ENCODE measurements at regions not wholly inside any gene's neighbourhood (a gene's known extent, or its start where the extent isn't known, plus 50 kb on each side); places are given as distances from the start of the nearest gene placed in this dataset.

DNA sequence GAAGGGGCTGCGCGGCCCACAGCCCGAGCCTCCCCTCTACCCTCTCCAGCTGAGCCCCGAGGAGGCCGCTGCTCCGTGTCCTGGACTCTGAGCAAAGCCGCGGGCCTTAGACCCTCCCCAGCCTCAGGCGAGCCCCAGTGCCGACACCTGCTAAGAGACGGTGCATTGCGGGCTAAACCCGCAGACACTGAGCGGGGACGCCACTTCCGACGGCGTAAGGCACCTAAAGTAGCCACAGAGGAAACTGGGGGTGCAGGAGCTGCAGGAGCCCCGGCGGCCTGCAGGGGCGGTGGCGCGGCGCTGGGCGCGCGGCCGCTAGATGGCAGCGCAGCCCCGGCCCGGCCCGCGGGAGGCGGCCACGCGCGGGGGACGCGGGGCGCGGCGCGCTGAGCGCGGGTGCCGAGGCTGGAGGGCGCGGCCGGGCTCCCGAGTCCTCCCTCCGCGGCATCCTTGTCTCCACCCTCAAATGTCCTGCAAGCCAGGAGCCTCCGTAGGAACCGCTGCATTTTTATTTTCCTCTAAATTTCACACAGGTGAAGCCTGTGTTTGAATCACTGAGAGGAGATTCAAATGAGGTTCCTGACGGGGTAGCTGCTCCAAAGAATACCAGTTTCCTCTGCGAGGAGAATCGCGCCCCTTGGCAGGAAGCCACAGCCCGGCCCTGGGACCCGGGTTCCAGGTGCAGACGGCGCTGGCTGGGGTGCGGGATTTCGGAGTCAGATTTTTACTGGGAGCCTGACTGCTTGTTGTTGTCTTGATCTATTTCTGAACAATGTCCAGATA, 650.5 kb downstream of the GALR1 start:
- no peak for DNase-seq (ENCODE audit: low read depth)
- TF ChIP-seq, protein P1, sequence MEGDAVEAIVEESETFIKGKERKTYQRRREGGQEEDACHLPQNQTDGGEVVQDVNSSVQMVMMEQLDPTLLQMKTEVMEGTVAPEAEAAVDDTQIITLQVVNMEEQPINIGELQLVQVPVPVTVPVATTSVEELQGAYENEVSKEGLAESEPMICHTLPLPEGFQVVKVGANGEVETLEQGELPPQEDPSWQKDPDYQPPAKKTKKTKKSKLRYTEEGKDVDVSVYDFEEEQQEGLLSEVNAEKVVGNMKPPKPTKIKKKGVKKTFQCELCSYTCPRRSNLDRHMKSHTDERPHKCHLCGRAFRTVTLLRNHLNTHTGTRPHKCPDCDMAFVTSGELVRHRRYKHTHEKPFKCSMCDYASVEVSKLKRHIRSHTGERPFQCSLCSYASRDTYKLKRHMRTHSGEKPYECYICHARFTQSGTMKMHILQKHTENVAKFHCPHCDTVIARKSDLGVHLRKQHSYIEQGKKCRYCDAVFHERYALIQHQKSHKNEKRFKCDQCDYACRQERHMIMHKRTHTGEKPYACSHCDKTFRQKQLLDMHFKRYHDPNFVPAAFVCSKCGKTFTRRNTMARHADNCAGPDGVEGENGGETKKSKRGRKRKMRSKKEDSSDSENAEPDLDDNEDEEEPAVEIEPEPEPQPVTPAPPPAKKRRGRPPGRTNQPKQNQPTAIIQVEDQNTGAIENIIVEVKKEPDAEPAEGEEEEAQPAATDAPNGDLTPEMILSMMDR (IDR thresholded peaks at IDR 0.05; ENCODE audit: insufficient read depth, low read length): peak; percentile 44

DNA sequence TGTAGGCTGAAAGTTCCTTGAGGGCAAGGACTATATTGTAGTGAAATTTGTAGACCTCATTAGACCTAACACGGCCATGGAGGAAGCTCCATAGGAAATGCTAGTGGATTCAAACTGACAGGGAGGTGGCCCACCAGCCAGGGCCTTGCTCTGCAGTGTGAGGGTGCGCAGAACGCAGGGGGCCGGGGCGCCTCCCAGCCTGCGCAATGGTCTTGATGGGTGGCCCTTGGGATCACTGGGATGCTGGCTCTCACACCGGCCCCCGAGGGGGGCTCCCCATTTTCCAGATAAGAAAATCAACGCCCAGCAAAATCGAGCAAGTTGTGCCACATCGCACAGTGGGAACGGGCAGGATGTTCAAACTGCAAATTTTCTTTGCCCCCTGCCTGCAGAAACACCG, 655.4 kb downstream of the GALR1 start:
- no peak for DNase-seq (ENCODE audit: low read depth)
- no peak overlapping the region for H3K4me3 ChIP-seq (ENCODE audit: low read depth, low read length)
- TF ChIP-seq, protein P1 (IDR thresholded peaks at IDR 0.05; ENCODE audit: insufficient read depth, low read length): no peak

More for the DNA sequence above, 650.5 kb downstream of the GALR1 start:
- H3K4me3 ChIP-seq (ENCODE audit: low read depth, low read length): no peak overlapping the region

DNA sequence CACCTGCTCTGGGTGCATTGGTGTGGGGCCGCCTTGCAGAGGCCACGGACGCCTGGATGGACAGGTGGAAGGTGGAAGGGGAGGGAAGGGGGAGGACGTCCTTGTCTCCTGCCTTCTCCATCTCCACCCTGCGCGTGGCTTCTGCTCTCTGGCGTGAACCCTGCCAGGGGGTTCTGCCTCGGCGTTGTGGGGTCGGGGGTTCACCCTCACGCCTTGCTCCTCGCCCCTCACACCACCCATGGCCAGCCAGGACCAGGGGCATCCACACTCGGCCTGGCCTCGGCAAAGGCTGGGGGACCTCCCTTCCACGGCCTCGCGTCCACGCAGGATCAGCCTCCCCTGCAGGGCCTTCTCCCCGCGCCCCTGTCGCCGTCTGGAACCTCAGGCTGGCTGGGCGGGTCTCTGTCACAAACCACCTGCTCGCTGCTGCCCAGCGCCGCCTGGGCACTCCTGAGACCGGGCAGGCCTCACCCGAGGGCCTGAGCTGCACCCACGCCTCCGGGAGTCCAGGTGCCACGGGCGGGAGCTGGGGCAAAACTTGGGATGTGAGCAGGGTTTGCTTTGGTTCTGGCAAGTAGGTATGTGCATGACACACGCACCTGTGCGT, 655.9 kb downstream of the GALR1 start:
- TF ChIP-seq, protein P1 (IDR thresholded peaks at IDR 0.05; ENCODE audit: insufficient read depth, low read length): no peak
- no peak overlapping the region for H3K4me3 ChIP-seq (ENCODE audit: low read depth, low read length)
- DNase-seq (ENCODE audit: low read depth): no peak

DNA sequence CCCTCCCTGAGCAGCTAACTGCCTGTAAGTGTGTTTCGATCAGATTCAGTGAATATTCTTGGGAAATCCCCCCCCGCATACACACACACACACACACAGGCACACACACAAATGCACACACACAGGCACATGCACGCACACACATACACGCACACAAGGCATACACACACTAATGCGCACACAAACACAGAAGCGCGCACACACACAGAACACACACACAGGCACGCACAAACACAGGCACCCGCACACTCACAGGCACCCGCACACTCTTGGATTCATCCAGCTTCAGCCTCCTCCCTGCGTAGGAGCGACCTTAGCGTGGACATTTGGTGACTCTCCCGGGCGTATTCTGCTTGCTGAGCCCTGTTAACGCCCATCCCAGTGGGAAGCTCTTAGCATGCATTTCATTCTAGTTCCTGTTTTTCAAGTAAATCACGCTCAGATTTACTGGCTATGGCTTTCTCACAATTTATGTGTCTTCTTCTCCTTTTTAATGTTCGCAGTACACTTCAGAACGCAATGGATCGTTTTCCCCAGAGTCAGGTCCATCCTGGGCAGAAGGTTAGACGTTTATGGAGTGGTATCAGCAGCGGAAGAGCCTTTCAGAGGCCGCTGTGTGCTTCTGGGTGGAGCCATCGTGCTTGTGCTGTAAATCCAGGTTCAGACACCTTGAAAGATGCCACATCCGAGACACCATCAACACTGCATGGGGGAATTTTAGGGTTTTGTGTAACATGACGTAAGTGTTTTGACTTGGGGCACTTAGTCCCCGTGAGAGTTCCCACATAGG, 656.6 kb downstream of the GALR1 start:
- TF ChIP-seq, protein P1 (IDR thresholded peaks at IDR 0.05; ENCODE audit: insufficient read depth, low read length): no peak
- DNase-seq (ENCODE audit: low read depth): no peak
- no peak overlapping the region for H3K4me3 ChIP-seq (ENCODE audit: low read depth, low read length)

DNA sequence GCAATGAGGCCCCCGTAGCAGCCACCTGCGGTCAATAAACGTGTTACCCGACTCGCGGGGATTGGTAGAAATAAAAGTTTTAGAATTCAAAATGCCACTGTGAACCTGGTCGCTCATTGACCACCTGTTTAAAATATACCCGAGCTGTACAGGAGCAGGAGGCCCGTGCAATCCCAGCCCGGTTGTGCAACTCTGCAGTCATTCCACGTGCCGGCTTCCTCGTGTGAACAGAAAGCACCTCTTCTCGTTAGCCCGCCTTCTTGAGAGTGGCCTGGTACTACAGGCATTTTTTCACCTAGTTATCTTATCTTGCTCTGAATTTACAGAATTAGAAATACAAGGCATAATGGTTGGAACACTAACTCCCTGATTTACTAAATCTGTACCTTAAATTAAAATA, 660.7 kb downstream of the GALR1 start:
- no peak for DNase-seq (ENCODE audit: low read depth)
- TF ChIP-seq, protein P1 (IDR thresholded peaks at IDR 0.05; ENCODE audit: insufficient read depth, low read length): no peak
- H3K4me3 ChIP-seq (ENCODE audit: low read depth, low read length): no peak overlapping the region

DNA sequence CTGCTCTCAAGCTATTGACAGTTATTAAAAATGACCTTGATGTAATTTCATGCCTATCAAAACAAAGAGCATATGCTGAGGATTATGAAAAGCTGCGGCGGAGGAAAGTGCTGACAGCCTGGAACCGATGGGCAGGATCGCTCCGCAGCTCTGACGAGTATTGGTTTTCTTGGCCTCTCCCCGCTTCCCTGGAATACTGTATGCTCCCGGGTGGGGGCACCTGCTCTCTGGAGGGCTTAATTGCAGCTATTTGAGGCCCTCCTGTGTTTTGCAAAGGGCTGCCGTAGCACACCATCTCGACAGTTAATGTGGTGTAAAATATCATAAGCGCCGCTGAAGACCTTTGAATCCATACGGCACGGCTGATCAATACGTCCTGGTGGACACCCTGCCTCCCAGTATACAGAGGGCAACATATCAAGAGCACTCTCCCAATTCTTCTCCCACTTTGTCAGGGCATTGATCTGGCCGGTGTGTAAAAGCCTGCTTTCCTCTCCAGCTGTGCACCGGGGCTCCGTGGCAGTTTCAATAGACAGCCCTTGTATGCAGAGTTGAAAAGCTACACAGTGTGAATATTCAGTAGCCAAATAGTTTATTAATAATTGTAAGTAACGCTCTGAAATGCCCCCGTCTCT, 662.4 kb downstream of the GALR1 start:
- TF ChIP-seq, protein P1 (IDR thresholded peaks at IDR 0.05; ENCODE audit: insufficient read depth, low read length): no peak
- no peak overlapping the region for H3K4me3 ChIP-seq (ENCODE audit: low read depth, low read length)
- no peak for DNase-seq (ENCODE audit: low read depth)

Data from fibroblast of the aortic adventitia (primary cell).